ENCODE measurements at regions not wholly inside any gene's neighbourhood (a gene's known extent, or its start where the extent isn't known, plus 50 kb on each side); places are given as distances from the start of the nearest gene placed in this dataset.

- TF ChIP-seq ZC3H10 (CRISPR knock-in tag; IDR thresholded peaks at IDR 0.05) = no peak
- TF ChIP-seq OSR1 (CRISPR knock-in tag; IDR thresholded peaks at IDR 0.05) = no peak
- no peak for TF ChIP-seq SNAI2 (CRISPR knock-in tag; IDR thresholded peaks at IDR 0.05)
- no peak for TF ChIP-seq ZNF70 (CRISPR knock-in tag; IDR thresholded peaks at IDR 0.05)
- TF ChIP-seq TSHZ2 (CRISPR knock-in tag; IDR thresholded peaks at IDR 0.05) = no peak
- no peak for TF ChIP-seq CREB5 (CRISPR knock-in tag; IDR thresholded peaks at IDR 0.05; ENCODE audit: low read depth)
- no peak for TF ChIP-seq CSDC2 (CRISPR knock-in tag; IDR thresholded peaks at IDR 0.05)
- no peak for TF ChIP-seq CSRNP3 (CRISPR knock-in tag; IDR thresholded peaks at IDR 0.05)
- no peak for TF ChIP-seq ZFP30 (CRISPR knock-in tag; IDR thresholded peaks at IDR 0.05)
- TF ChIP-seq ZNF8 (CRISPR knock-in tag; IDR thresholded peaks at IDR 0.05) = no peak
- no peak for TF ChIP-seq BACH2 (CRISPR knock-in tag; IDR thresholded peaks at IDR 0.05; ENCODE audit: borderline replicate concordance)
- TF ChIP-seq ZFP3 (CRISPR knock-in tag; IDR thresholded peaks at IDR 0.05) = no peak
- TF ChIP-seq TOX (CRISPR knock-in tag; IDR thresholded peaks at IDR 0.05; ENCODE audit: borderline replicate concordance) = no peak
- no peak for TF ChIP-seq PPARA (CRISPR knock-in tag; IDR thresholded peaks at IDR 0.05; ENCODE audit: borderline replicate concordance)
- TF ChIP-seq POU6F1 (CRISPR knock-in tag; IDR thresholded peaks at IDR 0.05; ENCODE audit: borderline replicate concordance, low read depth) = no peak
- TF ChIP-seq ARNTL (CRISPR knock-in tag; IDR thresholded peaks at IDR 0.05; ENCODE audit: borderline replicate concordance, low read depth) = no peak
- no peak for TF ChIP-seq TCF4 (CRISPR knock-in tag; IDR thresholded peaks at IDR 0.05; ENCODE audit: borderline replicate concordance)
- TF ChIP-seq PATZ1 (CRISPR knock-in tag; IDR thresholded peaks at IDR 0.05; ENCODE audit: borderline replicate concordance) = no peak
- no peak for TF ChIP-seq ISL1 (CRISPR knock-in tag; IDR thresholded peaks at IDR 0.05)
- no peak for TF ChIP-seq RARB (CRISPR knock-in tag; IDR thresholded peaks at IDR 0.05)
- no peak for ATAC-seq
Measured at GRCh38 chr4:113820108-113820507, 58.6 kb upstream of the CAMK2D start.

- ATAC-seq = no peak
- TF ChIP-seq ZNF70 (CRISPR knock-in tag; IDR thresholded peaks at IDR 0.05) (no peak), ARNTL (CRISPR knock-in tag; IDR thresholded peaks at IDR 0.05; ENCODE audit: borderline replicate concordance, low read depth) (no peak), PATZ1 (CRISPR knock-in tag; IDR thresholded peaks at IDR 0.05; ENCODE audit: borderline replicate concordance) (no peak), ZFP30 (CRISPR knock-in tag; IDR thresholded peaks at IDR 0.05) (no peak), TOX (CRISPR knock-in tag; IDR thresholded peaks at IDR 0.05; ENCODE audit: borderline replicate concordance) (no peak), ZNF8 (CRISPR knock-in tag; IDR thresholded peaks at IDR 0.05) (no peak), CSDC2 (CRISPR knock-in tag; IDR thresholded peaks at IDR 0.05) (no peak), TCF4 (CRISPR knock-in tag; IDR thresholded peaks at IDR 0.05; ENCODE audit: borderline replicate concordance) (no peak), POU6F1 (CRISPR knock-in tag; IDR thresholded peaks at IDR 0.05; ENCODE audit: borderline replicate concordance, low read depth) (no peak), SNAI2 (CRISPR knock-in tag; IDR thresholded peaks at IDR 0.05) (no peak), RARB (CRISPR knock-in tag; IDR thresholded peaks at IDR 0.05) (no peak), GLIS3 (CRISPR knock-in tag; IDR thresholded peaks at IDR 0.05) (no peak), ZNF565 (CRISPR knock-in tag; conservative IDR thresholded peaks at IDR 0.05; ENCODE audit: low read depth) (no peak), ISL1 (CRISPR knock-in tag; IDR thresholded peaks at IDR 0.05) (no peak), ZC3H10 (CRISPR knock-in tag; IDR thresholded peaks at IDR 0.05) (no peak), CSRNP3 (CRISPR knock-in tag; IDR thresholded peaks at IDR 0.05) (no peak)
Measured at GRCh38 chr4:113815826-113816225, 54.3 kb upstream of the CAMK2D start.
